GM19397 (cell line): ENCODE measurements at regions not wholly inside any gene's neighbourhood (a gene's known extent, or its start where the extent isn't known, plus 50 kb on each side); places are given as distances from the start of the nearest gene placed in this dataset.

Source experiments
- ATAC-seq: cut with Tn5 transposase; IDR thresholded peaks from one replicate; pipeline ENCODE4 v1.9.1; 2021; ENCODE audit warnings: mild to moderate bottlenecking, moderate library complexity; ENCODE audit not compliant: unreplicated experiment

GRCh38 chr6:168979254-168979653 lies 274.4 kb downstream of the THBS2 start:
- no peak for ATAC-seq

- ATAC-seq = no peak
Observed at GRCh38 chr6:168972128-168972527, 281.5 kb downstream of the THBS2 start.

GRCh38 chr6:168971549-168971948 lies 282.1 kb downstream of the THBS2 start:
- no peak for ATAC-seq

GRCh38 chr6:168968801-168969200 lies 284.8 kb downstream of the THBS2 start:
- ATAC-seq = no peak

GRCh38 chr6:168968228-168968627 lies 285.4 kb downstream of the THBS2 start:
- ATAC-seq = no peak

- no peak for ATAC-seq
Observed at GRCh38 chr6:168967281-168967925, 286.2 kb downstream of the THBS2 start.

GRCh38 chr6:168964138-168964835 lies 289.4 kb downstream of the THBS2 start:
- no peak for ATAC-seq

- ATAC-seq = no peak
Observed at GRCh38 chr6:168962886-168963285, 290.8 kb downstream of the THBS2 start.

- ATAC-seq = no peak
Observed at GRCh38 chr6:168961264-168961656, 292.4 kb downstream of the THBS2 start.

- no peak for ATAC-seq
Observed at GRCh38 chr6:168960551-168961263, 292.9 kb downstream of the THBS2 start.

GRCh38 chr6:168959696-168960095 lies 293.9 kb downstream of the THBS2 start:
- no peak for ATAC-seq

- ATAC-seq = no peak
Observed at GRCh38 chr6:168956884-168957730, 296.5 kb downstream of the THBS2 start.

GRCh38 chr6:168956141-168956838 lies 297.4 kb downstream of the THBS2 start:
- ATAC-seq = no peak

GRCh38 chr6:168953461-168953860 lies 300.2 kb downstream of the THBS2 start:
- no peak for ATAC-seq

- no peak for ATAC-seq
Observed at GRCh38 chr6:168951217-168951616, 302.4 kb downstream of the THBS2 start.

GRCh38 chr6:168950858-168951214 lies 302.8 kb downstream of the THBS2 start:
- no peak for ATAC-seq

GRCh38 chr6:168949981-168950857 lies 303.4 kb downstream of the THBS2 start:
- ATAC-seq = no peak

- no peak for ATAC-seq
Observed at GRCh38 chr6:168948990-168949531, 304.6 kb downstream of the THBS2 start.

GRCh38 chr6:168948002-168948401 lies 305.6 kb downstream of the THBS2 start:
- ATAC-seq = no peak
